Spleen (tissue), 11 donors: ENCODE measurements at regions not wholly inside any gene's neighbourhood (a gene's known extent, or its start where the extent isn't known, plus 50 kb on each side); places are given as distances from the start of the nearest gene placed in this dataset.

Experiments
- DNase-seq: peaks from one replicate; pipeline ENCODE4 v3.0.0-alpha.2; 2020
- H3K27ac ChIP-seq, 8 donors: fragments of 200-600 bp; sonication (generic) in 7 of 8; 1 replicate in 4 of 8; 2 replicates in 4 of 8; pipeline versions ENCODE4 v1.5.0 to v1.8.0; 2016 to 2021; ENCODE audit warnings: inconsistent platforms in 4 of 8, mild to moderate bottlenecking in 4 of 8, moderate library complexity in 1 of 8
- H3K27me3 ChIP-seq, 7 donors: fragments of 200-600 bp; sonication (generic) in 6 of 7; replicated peaks in 1 of 7; 1 replicate in 4 of 7; 2 replicates in 3 of 7; pipeline versions ENCODE4 v1.5.0 to v1.8.0; 2016 to 2021; ENCODE audit warnings: inconsistent platforms in 3 of 7, mild to moderate bottlenecking in 1 of 7
- H3K36me3 ChIP-seq, 6 donors: fragments of 200-600 bp; sonication (generic) in 5 of 6; 1 replicate in 4 of 6; 2 replicates in 2 of 6; pipeline versions ENCODE4 v1.5.0 to v1.8.0; 2016 to 2021; ENCODE audit warnings: inconsistent platforms in 2 of 6
- H3K4me1 ChIP-seq, 6 donors: fragments of 200-600 bp; sonication (generic) in 5 of 6; 1 replicate in 3 of 6; 2 replicates in 3 of 6; pipeline versions ENCODE4 v1.5.0 to v1.8.0; 2016 to 2021; ENCODE audit warnings: inconsistent platforms in 3 of 6
- H3K4me3 ChIP-seq, 8 donors: fragments of 200-600 bp; sonication (generic) in 7 of 8; 1 replicate in 4 of 8; 2 replicates in 4 of 8; pipeline versions ENCODE4 v1.5.0 to v1.8.0; 2016 to 2021; ENCODE audit warnings: inconsistent platforms in 4 of 8, mild to moderate bottlenecking in 4 of 8, moderate library complexity in 2 of 8
- H3K9me3 ChIP-seq, 8 donors: fragments of 200-600 bp; sonication (generic) in 7 of 8; 1 replicate in 4 of 8; 2 replicates in 4 of 8; pipeline versions ENCODE4 v1.5.0 to v1.8.0; 2016 to 2021; ENCODE audit warnings: inconsistent platforms in 4 of 8
- POLR2A ChIP-seq, 3 donors: fragments of 450-650 bp; IDR thresholded peaks; one replicate each; pipeline ENCODE4 v1.5.1; 2017; ENCODE audit warnings: antibody characterized with exemption in 3 of 3, mild to moderate bottlenecking in 1 of 3
- POLR2AphosphoS5 ChIP-seq, 3 donors: sonication (generic); formaldehyde crosslinking; IDR thresholded peaks; one replicate each; pipeline ENCODE4 v1.5.1; 2017; ENCODE audit warnings: antibody characterized with exemption in 3 of 3
- WGBS, 5 donors: extraction: QIAGEN DNeasy Blood & Tissue Kit in 3 of 5; methylation state at CpG; one replicate each; pipeline versions ENCODE4 v1.1.5 to v1.1.7; 2013 to 2018; 5-methylcytosine and 5-hydroxymethylcytosine counted together
- intact Hi-C: fragments of 100-400 bp; cut with DNase I; formaldehyde crosslinking; loops from one replicate; pipeline ENCODE4 v1.15.0; 2023; ENCODE audit warnings: low total_unique reads
- TF ChIP-seq, protein P1 (sequence below), 11 experiments: fragments of 200-600 bp in 7 of 11; fragments of 450-650 bp in 4 of 11; sonication (generic) in 4 of 11; IDR thresholded peaks in 8 of 11; conservative IDR thresholded peaks in 3 of 11; 1 replicate in 7 of 11; 2 replicates in 4 of 11; pipeline versions ENCODE4 v1.4.0 to v1.8.0; 2016 to 2021; ENCODE audit warnings: antibody characterized with exemption in 11 of 11, inconsistent platforms in 4 of 11, mild to moderate bottlenecking in 1 of 11
- donor health status: healthy with polysubstance abuse.
- donor health status: DM: no; HTN: no; CAD: no; lungs with moderate emphysema.
- donor health status: DM: no; HTN: no; CAD: no.
- donor health status: Bipolar disorder and iron deficiency.
- donor health status: healthy.
- donor health status: DM: no; HTN: no; CAD: no.
- donor health status: DM: yes; HTN: yes; CAD: no.

DNA sequence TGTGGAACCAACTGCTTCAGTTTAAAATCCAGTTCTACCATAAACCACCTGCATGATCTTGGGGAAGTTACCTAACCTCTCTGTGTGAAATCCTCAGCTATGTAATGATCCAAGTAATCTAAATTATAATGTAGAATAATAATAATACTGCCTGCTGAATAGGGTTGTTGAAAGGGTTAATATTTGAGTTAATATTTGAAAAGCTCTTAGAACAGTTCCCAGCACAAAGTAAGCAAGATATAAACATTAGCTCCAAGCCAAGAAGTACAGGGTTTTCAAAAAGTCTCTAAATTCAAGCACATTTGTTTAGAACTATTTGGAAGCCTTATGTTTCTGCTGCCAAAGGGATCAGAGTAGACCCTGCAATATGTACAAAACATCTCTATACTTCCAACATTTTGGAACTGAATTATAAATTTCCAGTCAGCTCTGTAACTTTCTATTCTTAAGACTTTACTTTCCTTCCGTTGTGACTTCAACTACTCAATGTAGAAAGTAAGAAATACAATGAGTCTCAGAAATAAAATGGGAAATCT lies 76.7 kb upstream of the FAM9C start:
- no peak for DNase-seq
- Histone ChIP-seq H3K36me3 (no peaks in the 10 kb centered on the region), H3K4me1 (peaks cover 11 to 31% (median 15%) of the 10 kb centered on the region in 6 donors), H3K27me3 (peaks cover 0 to 4% (median 0%) of the 10 kb centered on the region in 7 donors), H3K27ac (no peak overlapping the region), H3K4me3 (no peak overlapping the region), H3K9me3 (peaks cover 0 to 30% (median 2%) of the 10 kb centered on the region in 8 donors)
- no peak for TF ChIP-seq POLR2A (IDR thresholded peaks at IDR 0.05)
- no peak for TF ChIP-seq POLR2AphosphoS5 (IDR thresholded peaks at IDR 0.05)
- TF ChIP-seq, protein P1, sequence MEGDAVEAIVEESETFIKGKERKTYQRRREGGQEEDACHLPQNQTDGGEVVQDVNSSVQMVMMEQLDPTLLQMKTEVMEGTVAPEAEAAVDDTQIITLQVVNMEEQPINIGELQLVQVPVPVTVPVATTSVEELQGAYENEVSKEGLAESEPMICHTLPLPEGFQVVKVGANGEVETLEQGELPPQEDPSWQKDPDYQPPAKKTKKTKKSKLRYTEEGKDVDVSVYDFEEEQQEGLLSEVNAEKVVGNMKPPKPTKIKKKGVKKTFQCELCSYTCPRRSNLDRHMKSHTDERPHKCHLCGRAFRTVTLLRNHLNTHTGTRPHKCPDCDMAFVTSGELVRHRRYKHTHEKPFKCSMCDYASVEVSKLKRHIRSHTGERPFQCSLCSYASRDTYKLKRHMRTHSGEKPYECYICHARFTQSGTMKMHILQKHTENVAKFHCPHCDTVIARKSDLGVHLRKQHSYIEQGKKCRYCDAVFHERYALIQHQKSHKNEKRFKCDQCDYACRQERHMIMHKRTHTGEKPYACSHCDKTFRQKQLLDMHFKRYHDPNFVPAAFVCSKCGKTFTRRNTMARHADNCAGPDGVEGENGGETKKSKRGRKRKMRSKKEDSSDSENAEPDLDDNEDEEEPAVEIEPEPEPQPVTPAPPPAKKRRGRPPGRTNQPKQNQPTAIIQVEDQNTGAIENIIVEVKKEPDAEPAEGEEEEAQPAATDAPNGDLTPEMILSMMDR (IDR thresholded peaks at IDR 0.05 in 8 of 11, conservative IDR thresholded peaks at IDR 0.05 in 3 of 11): no peak
- WGBS, 5 donors: 82 to 96% (median 89%) methylated on average over 1 of the region's 1 CpG
- intact Hi-C loops: no loop called here

DNA sequence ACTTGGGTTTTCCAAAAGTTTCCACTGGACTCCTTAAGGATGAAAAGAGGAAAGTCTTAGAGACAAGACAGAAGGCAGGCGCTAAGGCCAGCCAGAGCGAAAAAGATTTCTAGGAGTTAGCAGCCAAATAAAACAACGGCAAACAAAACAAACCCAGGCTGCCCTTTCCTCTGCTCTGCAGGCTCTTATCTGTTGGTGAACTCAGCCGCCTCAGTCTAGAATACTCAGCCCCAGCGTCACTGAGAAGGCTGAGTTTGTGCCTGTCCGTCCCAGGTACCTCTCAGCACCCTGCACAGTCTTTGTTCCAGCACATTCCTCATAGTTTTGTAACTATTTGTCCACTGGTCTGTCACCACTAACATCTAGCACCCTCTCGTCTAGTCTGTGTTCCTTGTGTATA lies 75.6 kb upstream of the FAM9C start:
- peaks cover 9 to 24% (median 15%) of the 10 kb centered on the region in 6 donors for H3K4me1 ChIP-seq
- no peak for DNase-seq
- H3K27me3 ChIP-seq: peaks cover 0 to 4% (median 0%) of the 10 kb centered on the region in 7 donors
- TF ChIP-seq POLR2AphosphoS5 (IDR thresholded peaks at IDR 0.05) (no peak), POLR2A (IDR thresholded peaks at IDR 0.05) (no peak)
- TF ChIP-seq, protein P1 (IDR thresholded peaks at IDR 0.05 in 8 of 11, conservative IDR thresholded peaks at IDR 0.05 in 3 of 11): no peak
- no peak overlapping the region for H3K27ac ChIP-seq
- WGBS, 5 donors: 85 to 89% (median 86%) methylated on average over 7 of the region's 7 CpGs
- no peaks in the 10 kb centered on the region for H3K36me3 ChIP-seq
- intact Hi-C loops: no loop called here
- peaks cover 0 to 30% (median 2%) of the 10 kb centered on the region in 8 donors for H3K9me3 ChIP-seq
- H3K4me3 ChIP-seq: no peak overlapping the region

DNA sequence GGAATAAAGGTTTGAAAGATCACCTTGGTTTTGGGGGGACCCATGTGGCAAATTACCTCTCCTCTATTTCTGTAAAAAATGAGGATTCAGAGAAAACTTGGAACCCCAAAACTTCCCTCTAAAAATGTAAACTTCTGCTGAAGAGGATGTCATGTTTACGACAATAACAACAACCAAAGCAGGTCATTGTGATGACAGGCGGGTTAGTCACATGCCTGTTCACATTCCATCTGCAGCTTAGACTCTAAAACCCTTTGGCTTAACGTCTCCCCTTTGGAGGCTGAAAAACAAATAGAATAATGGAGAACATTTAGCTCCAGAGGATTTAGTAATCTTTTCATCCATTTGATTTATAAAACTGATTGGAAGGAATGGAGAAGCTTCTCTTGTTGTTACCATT lies 75.0 kb upstream of the FAM9C start:
- DNase-seq: no peak
- Histone ChIP-seq H3K4me3 (no peak overlapping the region), H3K4me1 (peaks cover 5 to 17% (median 10%) of the 10 kb centered on the region in 6 donors), H3K27me3 (peaks cover 0 to 4% (median 0%) of the 10 kb centered on the region in 7 donors), H3K36me3 (no peaks in the 10 kb centered on the region), H3K27ac (no peak overlapping the region), H3K9me3 (peaks cover 0 to 30% (median 2%) of the 10 kb centered on the region in 8 donors)
- TF ChIP-seq POLR2AphosphoS5 (IDR thresholded peaks at IDR 0.05): no peak
- no peak for TF ChIP-seq POLR2A (IDR thresholded peaks at IDR 0.05)
- TF ChIP-seq, protein P1 (IDR thresholded peaks at IDR 0.05 in 8 of 11, conservative IDR thresholded peaks at IDR 0.05 in 3 of 11): no peak
- intact Hi-C loops: no loop called here
- 72 to 95% (median 91%) methylated on average over 3 of the region's 3 CpGs for WGBS, 5 donors

DNA sequence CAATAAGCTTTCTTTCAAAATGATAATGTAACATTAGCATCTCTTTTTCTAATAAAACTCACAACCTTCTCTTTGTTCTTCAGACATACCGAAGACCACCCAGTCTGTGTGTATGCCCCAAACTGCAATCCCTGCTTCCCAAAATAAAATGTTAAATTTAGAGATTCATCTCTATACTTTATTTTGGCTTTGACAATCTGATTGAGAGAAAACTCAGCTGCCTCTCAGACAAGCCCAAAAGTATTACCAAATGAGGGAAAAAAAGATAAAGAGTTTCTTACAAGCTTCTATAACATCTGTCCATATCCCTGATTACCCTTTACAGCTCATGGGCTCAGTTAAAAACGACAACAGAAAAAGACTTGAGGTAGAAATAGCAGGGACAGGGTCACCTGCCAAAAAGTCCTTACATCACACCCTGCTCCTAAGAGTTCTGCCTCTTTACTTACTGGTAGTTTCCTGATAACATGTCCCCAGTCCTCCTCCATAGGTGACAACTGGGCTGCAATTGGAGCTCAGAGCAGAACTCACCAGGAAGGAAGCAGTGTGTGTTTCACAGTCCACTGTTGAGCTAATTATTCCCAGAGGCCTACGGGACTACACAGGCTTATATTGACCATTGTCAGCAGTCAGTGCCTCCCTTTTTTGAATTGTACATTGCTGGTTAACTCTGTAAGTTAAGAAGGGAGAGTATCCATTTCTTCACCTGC lies 70.9 kb upstream of the FAM9C start:
- no peaks in the 10 kb centered on the region for H3K36me3 ChIP-seq
- peaks cover 0 to 4% (median 0%) of the 10 kb centered on the region in 7 donors for H3K27me3 ChIP-seq
- intact Hi-C loops: no loop called here
- TF ChIP-seq, protein P1 (IDR thresholded peaks at IDR 0.05 in 8 of 11, conservative IDR thresholded peaks at IDR 0.05 in 3 of 11): no peak
- TF ChIP-seq POLR2AphosphoS5 (IDR thresholded peaks at IDR 0.05) (no peak), POLR2A (IDR thresholded peaks at IDR 0.05) (no peak)
- H3K27ac ChIP-seq: no peak overlapping the region
- peaks cover 0 to 2% (median 0%) of the 10 kb centered on the region in 6 donors for H3K4me1 ChIP-seq
- 62 to 87% (median 73%) methylated on average over 3 of the region's 3 CpGs for WGBS, 5 donors
- no peak overlapping the region for H3K4me3 ChIP-seq
- DNase-seq: no peak
- peaks cover 0 to 30% (median 2%) of the 10 kb centered on the region in 8 donors for H3K9me3 ChIP-seq
